ENCODE measurements at regions not wholly inside any gene's neighbourhood (a gene's known extent, or its start where the extent isn't known, plus 50 kb on each side); places are given as distances from the start of the nearest gene placed in this dataset.

DNA sequence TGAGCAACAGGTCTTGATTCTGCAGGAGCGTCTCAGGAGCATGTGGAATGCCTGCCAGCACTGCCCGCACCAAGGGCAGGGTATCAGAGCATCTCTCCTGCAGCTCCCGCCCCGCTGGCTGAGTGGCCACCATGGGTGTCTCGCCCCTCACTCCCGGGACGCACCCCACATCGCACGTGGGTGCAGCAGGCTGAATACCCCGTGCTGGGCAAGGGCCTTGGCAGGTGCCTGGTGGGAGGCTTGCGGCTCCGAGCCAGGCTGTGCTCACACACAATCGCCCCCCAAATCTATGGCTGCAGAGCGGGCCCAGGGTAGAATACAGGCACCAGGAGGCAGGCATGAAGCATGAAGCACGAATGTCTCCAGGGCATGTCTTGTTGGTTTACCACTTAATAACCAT is 103.9 kb upstream of the TMEM132D start:
- TF ChIP-seq, protein P1, sequence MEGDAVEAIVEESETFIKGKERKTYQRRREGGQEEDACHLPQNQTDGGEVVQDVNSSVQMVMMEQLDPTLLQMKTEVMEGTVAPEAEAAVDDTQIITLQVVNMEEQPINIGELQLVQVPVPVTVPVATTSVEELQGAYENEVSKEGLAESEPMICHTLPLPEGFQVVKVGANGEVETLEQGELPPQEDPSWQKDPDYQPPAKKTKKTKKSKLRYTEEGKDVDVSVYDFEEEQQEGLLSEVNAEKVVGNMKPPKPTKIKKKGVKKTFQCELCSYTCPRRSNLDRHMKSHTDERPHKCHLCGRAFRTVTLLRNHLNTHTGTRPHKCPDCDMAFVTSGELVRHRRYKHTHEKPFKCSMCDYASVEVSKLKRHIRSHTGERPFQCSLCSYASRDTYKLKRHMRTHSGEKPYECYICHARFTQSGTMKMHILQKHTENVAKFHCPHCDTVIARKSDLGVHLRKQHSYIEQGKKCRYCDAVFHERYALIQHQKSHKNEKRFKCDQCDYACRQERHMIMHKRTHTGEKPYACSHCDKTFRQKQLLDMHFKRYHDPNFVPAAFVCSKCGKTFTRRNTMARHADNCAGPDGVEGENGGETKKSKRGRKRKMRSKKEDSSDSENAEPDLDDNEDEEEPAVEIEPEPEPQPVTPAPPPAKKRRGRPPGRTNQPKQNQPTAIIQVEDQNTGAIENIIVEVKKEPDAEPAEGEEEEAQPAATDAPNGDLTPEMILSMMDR (conservative IDR thresholded peaks at IDR 0.05; ENCODE audit: low read depth, low read length), result no peak
- TF ChIP-seq EZH2 (IDR thresholded peaks at IDR 0.05; ENCODE audit: borderline replicate concordance, low read depth, low read length, poor library complexity, severe bottlenecking), result no peak

Measured in A673 (cell line).